ENCODE measurements at regions not wholly inside any gene's neighbourhood (a gene's known extent, or its start where the extent isn't known, plus 50 kb on each side); places are given as distances from the start of the nearest gene placed in this dataset.

GRCh38 chr18:43414006-43414405 is 136.7 kb upstream of the SYT4 start:
- DNase-seq: no peak
- WGBS, 2 experiments (ENCODE audit: low coverage in 1 of 2, low lambda C conversion rate in 2 of 2, missing lambda C conversion rate in 2 of 2): 13 to 17% methylated on average over 6 of the region's 6 CpGs
- no peaks in the 10 kb centered on the region for H3K9me2 ChIP-seq (ENCODE audit: insufficient read depth)
- H3K4me1 ChIP-seq (ENCODE audit: insufficient read depth): no peaks in the 10 kb centered on the region
- no peaks in the 10 kb centered on the region for H3K27me3 ChIP-seq (replicated peaks; ENCODE audit: insufficient read depth)
- H4K20me1 ChIP-seq (ENCODE audit: insufficient read depth): no peaks in the 10 kb centered on the region
- H3K36me3 ChIP-seq (ENCODE audit: low read depth): no peaks in the 10 kb centered on the region
- in situ Hi-C loops (cut with MboI): no loop called here
- no peak overlapping the region for H3K27ac ChIP-seq
- H3K4me3 ChIP-seq: no peak overlapping the region
- H3F3A ChIP-seq (ENCODE audit: insufficient read depth): no peaks in the 10 kb centered on the region
- H3K9ac ChIP-seq: no peak overlapping the region
- H3K9me3 ChIP-seq (ENCODE audit: low read depth): no peaks in the 10 kb centered on the region
- no peak overlapping the region for H2AFZ ChIP-seq
- H3K4me2 ChIP-seq (ENCODE audit: unreplicated experiment): no peak overlapping the region
- H3K79me2 ChIP-seq (ENCODE audit: insufficient read depth): no peaks in the 10 kb centered on the region
- TF ChIP-seq EZH2phosphoT487 (IDR thresholded peaks at IDR 0.05; ENCODE audit: insufficient read depth, low read depth) (no peak), EZH2 (IDR thresholded peaks at IDR 0.05; ENCODE audit: insufficient read depth, poor library complexity, severe bottlenecking) (no peak)

- Histone ChIP-seq H3K27ac (no peak overlapping the region), H3K9me3 (ENCODE audit: low read depth) (no peaks in the 10 kb centered on the region), H3K36me3 (ENCODE audit: low read depth) (no peaks in the 10 kb centered on the region), H3F3A (ENCODE audit: insufficient read depth) (no peaks in the 10 kb centered on the region), H3K9ac (no peak overlapping the region), H2AFZ (no peak overlapping the region), H3K27me3 (replicated peaks; ENCODE audit: insufficient read depth) (no peaks in the 10 kb centered on the region), H3K4me2 (ENCODE audit: unreplicated experiment) (no peak overlapping the region), H4K20me1 (ENCODE audit: insufficient read depth) (no peaks in the 10 kb centered on the region), H3K4me1 (ENCODE audit: insufficient read depth) (no peaks in the 10 kb centered on the region), H3K79me2 (ENCODE audit: insufficient read depth) (no peaks in the 10 kb centered on the region), H3K4me3 (no peak overlapping the region), H3K9me2 (ENCODE audit: insufficient read depth) (no peaks in the 10 kb centered on the region)
- no peak for TF ChIP-seq EZH2phosphoT487 (IDR thresholded peaks at IDR 0.05; ENCODE audit: insufficient read depth, low read depth)
- no peak for TF ChIP-seq EZH2 (IDR thresholded peaks at IDR 0.05; ENCODE audit: insufficient read depth, poor library complexity, severe bottlenecking)
- in situ Hi-C loops (cut with MboI): no loop called here
- no peak for DNase-seq
These were observed 142.8 kb upstream of the SYT4 start for GRCh38 chr18:43420091-43420490.

GRCh38 chr18:43420950-43421349 is 143.7 kb upstream of the SYT4 start:
- H3K27ac ChIP-seq: no peak overlapping the region
- TF ChIP-seq EZH2phosphoT487 (IDR thresholded peaks at IDR 0.05; ENCODE audit: insufficient read depth, low read depth) (no peak), EZH2 (IDR thresholded peaks at IDR 0.05; ENCODE audit: insufficient read depth, poor library complexity, severe bottlenecking) (no peak)
- no peak overlapping the region for H2AFZ ChIP-seq
- in situ Hi-C loops (cut with MboI): no loop called here
- no peaks in the 10 kb centered on the region for H3K79me2 ChIP-seq (ENCODE audit: insufficient read depth)
- no peaks in the 10 kb centered on the region for H3K9me3 ChIP-seq (ENCODE audit: low read depth)
- H3K9ac ChIP-seq: no peak overlapping the region
- H3K4me1 ChIP-seq (ENCODE audit: insufficient read depth): no peaks in the 10 kb centered on the region
- H3K9me2 ChIP-seq (ENCODE audit: insufficient read depth): no peaks in the 10 kb centered on the region
- no peak for DNase-seq
- no peaks in the 10 kb centered on the region for H3K36me3 ChIP-seq (ENCODE audit: low read depth)
- H3K4me2 ChIP-seq (ENCODE audit: unreplicated experiment): no peak overlapping the region
- 11 to 16% methylated on average over 2 of the region's 2 CpGs for WGBS, 2 experiments (ENCODE audit: low coverage in 1 of 2, low lambda C conversion rate in 2 of 2, missing lambda C conversion rate in 2 of 2)
- no peaks in the 10 kb centered on the region for H3F3A ChIP-seq (ENCODE audit: insufficient read depth)
- H3K4me3 ChIP-seq: no peak overlapping the region
- no peaks in the 10 kb centered on the region for H3K27me3 ChIP-seq (replicated peaks; ENCODE audit: insufficient read depth)
- H4K20me1 ChIP-seq (ENCODE audit: insufficient read depth): no peaks in the 10 kb centered on the region

GRCh38 chr18:43422518-43422917 is 145.2 kb upstream of the SYT4 start:
- H3K4me2 ChIP-seq (ENCODE audit: unreplicated experiment): no peak overlapping the region
- no peaks in the 10 kb centered on the region for H3K79me2 ChIP-seq (ENCODE audit: insufficient read depth)
- WGBS, 2 experiments (ENCODE audit: low coverage in 1 of 2, low lambda C conversion rate in 2 of 2, missing lambda C conversion rate in 2 of 2): 0 to 3% methylated on average over 4 of the region's 4 CpGs
- no peaks in the 10 kb centered on the region for H3K27me3 ChIP-seq (replicated peaks; ENCODE audit: insufficient read depth)
- H3K4me3 ChIP-seq: no peak overlapping the region
- H3K9me3 ChIP-seq (ENCODE audit: low read depth): no peaks in the 10 kb centered on the region
- TF ChIP-seq EZH2phosphoT487 (IDR thresholded peaks at IDR 0.05; ENCODE audit: insufficient read depth, low read depth): no peak
- no peak for TF ChIP-seq EZH2 (IDR thresholded peaks at IDR 0.05; ENCODE audit: insufficient read depth, poor library complexity, severe bottlenecking)
- H4K20me1 ChIP-seq (ENCODE audit: insufficient read depth): no peaks in the 10 kb centered on the region
- H2AFZ ChIP-seq: no peak overlapping the region
- peak; percentile 8 for DNase-seq
- no peak overlapping the region for H3K27ac ChIP-seq
- H3K36me3 ChIP-seq (ENCODE audit: low read depth): no peaks in the 10 kb centered on the region
- no peaks in the 10 kb centered on the region for H3K9me2 ChIP-seq (ENCODE audit: insufficient read depth)
- H3K4me1 ChIP-seq (ENCODE audit: insufficient read depth): no peaks in the 10 kb centered on the region
- in situ Hi-C loops (cut with MboI): no loop called here
- no peaks in the 10 kb centered on the region for H3F3A ChIP-seq (ENCODE audit: insufficient read depth)
- no peak overlapping the region for H3K9ac ChIP-seq

GRCh38 chr18:43435851-43436250 is 158.6 kb upstream of the SYT4 start:
- WGBS, 2 experiments (ENCODE audit: low coverage in 1 of 2, low lambda C conversion rate in 2 of 2, missing lambda C conversion rate in 2 of 2): 25 to 29% methylated on average over 3 of the region's 3 CpGs
- no peak for TF ChIP-seq EZH2 (IDR thresholded peaks at IDR 0.05; ENCODE audit: insufficient read depth, poor library complexity, severe bottlenecking)
- in situ Hi-C loops (cut with MboI): no loop called here

More at GRCh38 chr18:43435851-43436250, 158.6 kb upstream of the SYT4 start:
- Histone ChIP-seq H3K9me3 (ENCODE audit: low read depth) (no peaks in the 10 kb centered on the region), H3K27ac (no peak overlapping the region), H3K36me3 (ENCODE audit: low read depth) (no peaks in the 10 kb centered on the region), H3K9me2 (ENCODE audit: insufficient read depth) (no peaks in the 10 kb centered on the region), H3K9ac (no peak overlapping the region), H4K20me1 (ENCODE audit: insufficient read depth) (no peaks in the 10 kb centered on the region), H2AFZ (no peak overlapping the region), H3K4me1 (ENCODE audit: insufficient read depth) (no peaks in the 10 kb centered on the region), H3K79me2 (ENCODE audit: insufficient read depth) (no peaks in the 10 kb centered on the region), H3K27me3 (replicated peaks; ENCODE audit: insufficient read depth) (no peaks in the 10 kb centered on the region), H3F3A (ENCODE audit: insufficient read depth) (no peaks in the 10 kb centered on the region), H3K4me2 (ENCODE audit: unreplicated experiment) (no peak overlapping the region), H3K4me3 (no peak overlapping the region)
- no peak for DNase-seq
